PC-9 (cell line): ENCODE measurements at regions not wholly inside any gene's neighbourhood (a gene's known extent, or its start where the extent isn't known, plus 50 kb on each side); places are given as distances from the start of the nearest gene placed in this dataset.

Experiments
- CTCF ChIP-seq: fragments of 200-600 bp; sonication (generic); conservative IDR thresholded peaks from 2 replicates; pipeline ENCODE4 v1.6.1; 2017; ENCODE audit warnings: mixed run types, antibody characterized with exemption, mild to moderate bottlenecking, moderate library complexity
- EZH2 ChIP-seq: fragments of 200-600 bp; sonication (generic); IDR thresholded peaks from 2 replicates; pipeline ENCODE4 v1.8.0; 2017; ENCODE audit warnings: antibody characterized with exemption, low read depth

GRCh38 chr4:184897895-184898294 lies 72.1 kb upstream of the ACSL1 start:
- TF ChIP-seq CTCF (no peak), EZH2 (no peak)
